PC-9 (cell line): ENCODE measurements at regions not wholly inside any gene's neighbourhood (a gene's known extent, or its start where the extent isn't known, plus 50 kb on each side); places are given as distances from the start of the nearest gene placed in this dataset.

Source experiments
- BruUV-seq: library from RNA; stranded (reverse); fragments of 400-500 nt; replicated peaks from 2 replicates; lab custom pipeline; 2021; lab: Mats Ljungman, UMichigan
- CTCF ChIA-PET: fragments of 300-600 bp; sonication (Branson Sonifier 250); formaldehyde crosslinking; loops from one replicate; lab custom pipeline; 2022; ENCODE audit warnings: antibody characterized with exemption; lab: Charles Lee
- POLR2A ChIA-PET: fragments of 300-600 bp; sonication (Branson Sonifier 250); formaldehyde crosslinking; loops from one replicate; lab custom pipeline; 2022; ENCODE audit warnings: antibody characterized with exemption; ENCODE audit not compliant: unreplicated experiment; lab: Charles Lee
- DNase-seq, 2 experiments: peaks; one replicate each; pipeline versions ENCODE4 v3.0.0 to v3.0.0-alpha.2; 2015 to 2022; ENCODE audit warnings: mixed read lengths in 1 of 2
- H2AFZ ChIP-seq: fragments of 200-600 bp; sonication (generic); 2 replicates; pipeline ENCODE4 v1.8.1; 2017; ENCODE audit warnings: antibody characterized with exemption
- H3F3A ChIP-seq: fragments of 200-600 bp; sonication (generic); 2 replicates; pipeline ENCODE4 v1.8.1; 2017; ENCODE audit warnings: antibody characterized with exemption, mild to moderate bottlenecking, low read depth; ENCODE audit not compliant: insufficient read depth
- H3K27ac ChIP-seq: fragments of 200-600 bp; sonication (generic); 2 replicates; pipeline ENCODE4 v1.6.1; 2016; ENCODE audit warnings: mixed run types
- H3K27me3 ChIP-seq: fragments of 200-600 bp; sonication (generic); 2 replicates; pipeline ENCODE4 v1.6.1; 2016; ENCODE audit warnings: low read depth, mixed run types; ENCODE audit not compliant: insufficient read depth
- H3K36me3 ChIP-seq: fragments of 200-600 bp; sonication (generic); 2 replicates; pipeline ENCODE4 v1.6.1; 2016; ENCODE audit warnings: low read depth, mixed run types
- H3K4me1 ChIP-seq: fragments of 200-600 bp; sonication (generic); replicated peaks from 2 replicates; pipeline ENCODE4 v1.6.1; 2016; ENCODE audit warnings: mixed run types; ENCODE audit not compliant: insufficient read depth
- H3K4me2 ChIP-seq: fragments of 200-600 bp; sonication (generic); 2 replicates; pipeline ENCODE4 v1.6.1; 2017; ENCODE audit warnings: mixed run types
- H3K4me3 ChIP-seq: fragments of 200-600 bp; sonication (generic); 2 replicates; pipeline ENCODE4 v1.6.1; 2016; ENCODE audit warnings: mixed run types
- H3K79me2 ChIP-seq: fragments of 200-600 bp; sonication (generic); 2 replicates; pipeline ENCODE4 v1.6.1; 2017; ENCODE audit warnings: low read depth, mixed run types
- H3K9me2 ChIP-seq: fragments of 200-600 bp; sonication (generic); 2 replicates; pipeline ENCODE4 v1.8.1; 2017; ENCODE audit warnings: mild to moderate bottlenecking; ENCODE audit not compliant: insufficient read depth
- H3K9me3 ChIP-seq: fragments of 200-600 bp; sonication (generic); 2 replicates; pipeline ENCODE4 v1.8.1; 2016; ENCODE audit warnings: low read depth; ENCODE audit not compliant: insufficient read depth
- H4K20me1 ChIP-seq: fragments of 200-600 bp; sonication (generic); 2 replicates; pipeline ENCODE4 v1.8.1; 2017; ENCODE audit not compliant: insufficient read depth
- EZH2 ChIP-seq: fragments of 200-600 bp; sonication (generic); IDR thresholded peaks from 2 replicates; pipeline ENCODE4 v1.8.0; 2017; ENCODE audit warnings: antibody characterized with exemption, low read depth
- intact Hi-C: fragments of 100-400 bp; cut with micrococcal nuclease; formaldehyde crosslinking; loops from one replicate; pipeline ENCODE4 v1.10.0; 2022; ENCODE audit not compliant: unreplicated experiment
- TF ChIP-seq, protein P1 (sequence below): fragments of 200-600 bp; sonication (generic); conservative IDR thresholded peaks from 2 replicates; pipeline ENCODE4 v1.6.1; 2017; ENCODE audit warnings: mixed run types, antibody characterized with exemption, mild to moderate bottlenecking, moderate library complexity

DNA sequence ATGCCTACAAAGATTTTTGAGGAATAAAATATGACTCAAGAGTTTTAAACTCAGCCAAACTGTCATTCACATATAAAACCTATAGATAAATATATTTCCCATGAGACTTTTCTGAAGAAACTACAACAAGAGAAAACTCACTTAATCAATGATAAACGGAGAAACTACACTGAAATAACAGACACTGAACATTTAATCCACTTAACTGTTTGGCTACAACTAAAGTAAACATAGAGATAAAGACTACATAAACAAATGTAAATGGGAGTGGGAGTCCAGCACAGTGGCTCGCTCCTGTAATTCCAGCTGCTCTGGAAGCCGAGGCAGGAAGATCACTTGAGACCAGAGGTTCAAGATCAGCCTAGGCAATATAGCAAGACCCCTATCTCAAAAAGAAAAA is 79.2 kb downstream of the MEX3B start:
- Histone ChIP-seq H3K4me3 (no peak overlapping the region), H4K20me1 (no peaks in the 10 kb centered on the region), H3K27me3 (peaks cover 19% of the 10 kb centered on the region), H3K4me1 (no peaks in the 10 kb centered on the region), H3K27ac (no peak overlapping the region), H3F3A (no peaks in the 10 kb centered on the region), H3K36me3 (no peaks in the 10 kb centered on the region), H3K9me2 (no peaks in the 10 kb centered on the region), H3K79me2 (no peaks in the 10 kb centered on the region), H3K4me2 (no peak overlapping the region), H2AFZ (no peak overlapping the region), H3K9me3 (no peaks in the 10 kb centered on the region)
- TF ChIP-seq EZH2 = no peak
- TF ChIP-seq, protein P1, sequence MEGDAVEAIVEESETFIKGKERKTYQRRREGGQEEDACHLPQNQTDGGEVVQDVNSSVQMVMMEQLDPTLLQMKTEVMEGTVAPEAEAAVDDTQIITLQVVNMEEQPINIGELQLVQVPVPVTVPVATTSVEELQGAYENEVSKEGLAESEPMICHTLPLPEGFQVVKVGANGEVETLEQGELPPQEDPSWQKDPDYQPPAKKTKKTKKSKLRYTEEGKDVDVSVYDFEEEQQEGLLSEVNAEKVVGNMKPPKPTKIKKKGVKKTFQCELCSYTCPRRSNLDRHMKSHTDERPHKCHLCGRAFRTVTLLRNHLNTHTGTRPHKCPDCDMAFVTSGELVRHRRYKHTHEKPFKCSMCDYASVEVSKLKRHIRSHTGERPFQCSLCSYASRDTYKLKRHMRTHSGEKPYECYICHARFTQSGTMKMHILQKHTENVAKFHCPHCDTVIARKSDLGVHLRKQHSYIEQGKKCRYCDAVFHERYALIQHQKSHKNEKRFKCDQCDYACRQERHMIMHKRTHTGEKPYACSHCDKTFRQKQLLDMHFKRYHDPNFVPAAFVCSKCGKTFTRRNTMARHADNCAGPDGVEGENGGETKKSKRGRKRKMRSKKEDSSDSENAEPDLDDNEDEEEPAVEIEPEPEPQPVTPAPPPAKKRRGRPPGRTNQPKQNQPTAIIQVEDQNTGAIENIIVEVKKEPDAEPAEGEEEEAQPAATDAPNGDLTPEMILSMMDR = no peak
- no peak for DNase-seq
- CTCF ChIA-PET = no interaction called here
- POLR2A ChIA-PET = no interaction called here
- intact Hi-C loops = no loop called here
- BruUV-seq = no TSS peak

DNA sequence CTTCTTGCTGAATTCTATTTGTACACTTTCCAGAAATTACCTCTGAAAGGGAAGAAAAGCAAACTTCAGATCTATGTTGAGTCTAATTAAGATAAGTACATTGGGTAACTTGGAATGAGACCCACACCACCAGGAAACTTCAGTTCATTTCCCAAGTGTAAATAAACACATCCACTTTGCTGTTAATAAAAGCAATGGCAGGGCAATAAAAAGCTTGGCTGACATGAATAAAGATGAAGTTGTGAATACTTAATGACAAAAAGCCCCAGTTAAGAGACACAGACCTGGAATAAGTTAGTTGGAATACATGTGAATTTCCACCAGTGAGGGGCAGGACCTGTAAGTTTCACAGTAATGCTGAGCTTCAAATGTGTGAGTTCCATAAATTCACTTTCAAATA is 83.3 kb downstream of the MEX3B start:
- no peak overlapping the region for H3K4me2 ChIP-seq
- peaks cover 4% of the 10 kb centered on the region; the same call in 1 of the 2 replicates for H3K27me3 ChIP-seq
- H3K36me3 ChIP-seq = no peaks in the 10 kb centered on the region
- no peaks in the 10 kb centered on the region for H3K4me1 ChIP-seq
- CTCF ChIA-PET = no interaction called here
- no TSS peak for BruUV-seq
- no peak for TF ChIP-seq EZH2
- intact Hi-C loops = no loop called here
- H3K9me2 ChIP-seq = no peaks in the 10 kb centered on the region
- no peaks in the 10 kb centered on the region for H4K20me1 ChIP-seq
- H3K9me3 ChIP-seq = no peaks in the 10 kb centered on the region
- no peak for DNase-seq
- POLR2A ChIA-PET = no interaction called here
- H2AFZ ChIP-seq = no peak overlapping the region
- no peak overlapping the region for H3K4me3 ChIP-seq
- no peak overlapping the region for H3K27ac ChIP-seq
- no peaks in the 10 kb centered on the region for H3F3A ChIP-seq
- H3K79me2 ChIP-seq = no peaks in the 10 kb centered on the region

DNA sequence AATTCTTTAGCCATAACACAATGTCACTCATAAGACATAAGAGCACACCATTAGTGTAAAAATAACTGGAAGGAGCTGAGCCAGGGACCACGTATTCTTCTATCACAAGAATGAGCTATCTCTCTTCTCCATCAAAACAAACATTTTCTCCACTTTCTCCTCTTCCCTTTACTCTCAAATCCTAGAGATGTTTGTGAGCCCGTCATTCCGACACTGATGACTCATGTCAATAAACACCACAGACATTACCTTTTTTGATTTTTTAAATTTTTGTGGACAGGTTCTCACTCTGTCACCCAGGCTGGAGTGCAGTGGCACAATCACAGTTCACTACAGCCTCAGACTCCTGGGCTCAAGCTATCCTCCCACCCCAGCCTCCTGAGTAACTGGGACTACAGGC is 86.6 kb downstream of the MEX3B start:
- no peak overlapping the region for H3K4me2 ChIP-seq
- TF ChIP-seq, protein P1 = no peak
- TF ChIP-seq EZH2 = no peak
- H3K9me3 ChIP-seq = no peaks in the 10 kb centered on the region
- no peak overlapping the region for H2AFZ ChIP-seq
- no peak overlapping the region for H3K4me3 ChIP-seq
- H3K36me3 ChIP-seq = no peaks in the 10 kb centered on the region
- ChIA-PET CTCF (no interaction called here), POLR2A (no interaction called here)
- H3K79me2 ChIP-seq = no peaks in the 10 kb centered on the region
- no peaks in the 10 kb centered on the region for H4K20me1 ChIP-seq
- BruUV-seq = no TSS peak
- H3F3A ChIP-seq = no peaks in the 10 kb centered on the region
- DNase-seq = no peak
- no peaks in the 10 kb centered on the region for H3K4me1 ChIP-seq
- intact Hi-C loops = no loop called here
- H3K27me3 ChIP-seq = peaks cover 14% of the 10 kb centered on the region
- H3K9me2 ChIP-seq = no peaks in the 10 kb centered on the region
- H3K27ac ChIP-seq = no peak overlapping the region

DNA sequence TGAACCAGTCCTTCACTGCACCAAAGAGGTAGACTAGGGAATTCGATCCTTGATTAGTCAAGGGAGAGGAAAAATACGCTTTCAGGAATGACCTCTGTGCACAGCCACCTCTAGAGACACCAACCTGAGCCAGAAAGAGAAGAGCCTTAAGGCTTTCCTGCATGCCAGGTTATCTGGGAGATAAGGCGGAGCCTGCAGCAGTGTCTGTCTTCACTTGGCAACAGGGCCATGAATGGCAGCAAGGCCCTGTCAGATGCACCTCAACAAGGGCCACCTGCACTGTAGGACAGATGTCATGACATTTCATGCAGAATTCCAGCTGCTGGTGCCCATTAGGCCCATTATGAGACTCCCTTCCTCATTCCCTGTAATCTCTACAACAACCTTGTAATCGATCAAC is 88.1 kb downstream of the MEX3B start:
- Histone ChIP-seq H3K36me3 (no peaks in the 10 kb centered on the region), H3F3A (no peaks in the 10 kb centered on the region), H4K20me1 (no peaks in the 10 kb centered on the region), H3K79me2 (no peaks in the 10 kb centered on the region), H3K27me3 (peaks cover 15% of the 10 kb centered on the region), H3K4me3 (no peak overlapping the region), H3K27ac (no peak overlapping the region), H2AFZ (no peak overlapping the region), H3K9me2 (no peaks in the 10 kb centered on the region), H3K4me1 (no peaks in the 10 kb centered on the region), H3K9me3 (no peaks in the 10 kb centered on the region), H3K4me2 (no peak overlapping the region)
- no peak for DNase-seq
- CTCF ChIA-PET = no interaction called here
- intact Hi-C loops = no loop called here
- TF ChIP-seq, protein P1 = no peak
- no peak for TF ChIP-seq EZH2
- POLR2A ChIA-PET = no interaction called here
- no TSS peak for BruUV-seq
